NCI-H526 treated with DMSO at 0.1 percent for 48 hours (cell line): ENCODE measurements at regions not wholly inside any gene's neighbourhood (a gene's known extent, or its start where the extent isn't known, plus 50 kb on each side); places are given as distances from the start of the nearest gene placed in this dataset.
"Not testable (repeated sequence)": the region's sequence is repeated elsewhere in the genome, so short reads cannot be mapped to it uniquely, and the experiment has no call there.

ENCODE experiments used
- DNase-seq: peaks from one replicate; lab custom pipeline; 2025; lab: John Stamatoyannopoulos, UW

DNA sequence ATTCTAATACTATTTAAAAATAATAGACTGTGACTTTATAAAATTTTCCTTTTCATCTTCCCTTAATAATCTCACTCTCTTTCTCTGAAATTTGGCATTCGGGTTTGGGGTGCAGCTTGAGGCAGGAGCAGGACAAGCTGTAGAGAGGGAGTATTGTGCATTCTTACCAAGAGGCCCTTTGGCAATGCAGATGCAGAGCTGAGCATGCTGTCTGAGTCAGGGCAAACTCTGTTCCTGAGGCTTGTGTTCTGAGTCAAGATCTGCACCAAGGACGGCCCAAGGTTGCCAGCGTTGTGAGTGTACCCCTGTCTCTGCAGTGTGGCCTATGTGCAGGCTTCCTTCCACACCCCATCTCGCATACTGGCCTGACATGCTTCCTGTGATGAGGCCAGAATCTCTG is 343.8 kb upstream of the FRG2C start:
- no peak for DNase-seq

GRCh38 chr3:75321060-75321459 is 343.1 kb upstream of the FRG2C start:
- no peak for DNase-seq

- DNase-seq: not testable (repeated sequence)
Observed at GRCh38 chr3:75323936-75324335, 340.2 kb upstream of the FRG2C start.

- DNase-seq: no peak
Observed at GRCh38 chr3:75325716-75326115, 338.4 kb upstream of the FRG2C start.

DNA sequence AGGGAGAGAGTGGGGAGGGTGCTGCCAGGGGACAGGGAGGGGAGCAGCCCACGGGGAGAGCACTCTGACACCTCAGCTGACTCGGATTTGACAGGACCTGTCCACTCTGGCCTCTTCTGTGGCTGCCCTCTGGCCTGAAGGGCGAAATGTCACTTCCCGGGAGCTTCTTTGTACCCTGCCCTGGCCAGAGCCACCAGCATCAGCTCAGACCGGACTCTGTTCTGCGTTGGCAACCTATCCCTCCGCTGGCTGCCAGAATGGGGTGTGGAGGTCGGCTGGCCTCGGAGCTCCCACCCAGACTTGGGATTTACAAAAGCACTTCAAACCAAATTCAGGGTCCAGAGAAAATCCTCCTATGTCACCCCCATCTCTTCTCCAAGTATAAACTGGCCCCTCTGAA is 336.7 kb upstream of the FRG2C start:
- no peak for DNase-seq

DNA sequence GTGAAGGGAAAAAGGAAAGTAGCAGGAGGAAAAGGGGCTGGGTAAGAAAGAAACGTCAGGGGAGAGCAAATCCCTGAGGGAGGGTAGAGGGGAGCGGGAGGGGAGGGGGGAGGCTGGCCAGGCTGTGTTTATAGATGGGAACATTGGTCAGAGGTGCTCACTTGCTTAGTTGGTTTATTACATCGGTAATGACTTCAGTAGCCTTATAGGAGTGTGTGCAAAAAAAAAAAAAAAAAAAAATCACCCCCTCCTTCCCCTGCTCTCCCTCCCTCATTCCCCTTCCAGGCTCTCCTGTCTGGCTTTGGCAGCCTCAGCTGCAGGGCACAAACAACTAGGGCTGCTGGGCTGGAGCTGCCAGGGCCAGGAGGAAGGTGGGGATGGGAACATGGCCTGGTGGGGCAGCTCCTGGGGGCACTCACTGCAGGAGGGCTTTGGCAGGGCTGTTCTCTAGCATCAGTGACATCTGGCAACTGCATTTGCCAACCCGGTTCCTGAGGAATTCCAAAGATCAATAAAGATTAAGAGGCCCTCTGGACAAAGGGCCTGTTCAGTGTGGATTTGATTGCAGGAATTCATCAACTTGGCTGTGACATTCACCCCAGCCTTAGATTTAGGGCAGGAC is 334.5 kb upstream of the FRG2C start:
- DNase-seq: no peak

DNA sequence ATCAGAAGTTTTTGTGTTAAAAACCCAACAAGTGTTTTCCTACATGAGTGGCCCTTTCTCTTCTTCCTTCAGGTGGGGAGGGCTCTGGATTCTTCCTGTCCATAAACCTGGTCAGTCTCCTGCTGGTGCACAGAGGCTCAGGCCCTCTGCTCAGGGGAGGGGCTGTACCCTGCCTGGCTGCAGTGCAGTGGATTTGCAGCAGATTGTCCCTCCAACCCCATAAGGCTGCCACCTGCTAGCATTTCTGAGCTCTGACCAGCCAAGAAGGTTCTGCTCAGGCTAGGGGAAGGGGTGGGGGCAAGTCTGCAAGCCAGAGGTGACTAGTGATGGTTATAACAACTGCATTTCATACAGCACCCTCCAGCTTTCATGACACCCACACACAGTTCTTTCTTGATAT is 333.7 kb upstream of the FRG2C start:
- not testable (repeated sequence) for DNase-seq

GRCh38 chr3:75332090-75332489 is 332.0 kb upstream of the FRG2C start:
- DNase-seq: not testable (repeated sequence)

DNA sequence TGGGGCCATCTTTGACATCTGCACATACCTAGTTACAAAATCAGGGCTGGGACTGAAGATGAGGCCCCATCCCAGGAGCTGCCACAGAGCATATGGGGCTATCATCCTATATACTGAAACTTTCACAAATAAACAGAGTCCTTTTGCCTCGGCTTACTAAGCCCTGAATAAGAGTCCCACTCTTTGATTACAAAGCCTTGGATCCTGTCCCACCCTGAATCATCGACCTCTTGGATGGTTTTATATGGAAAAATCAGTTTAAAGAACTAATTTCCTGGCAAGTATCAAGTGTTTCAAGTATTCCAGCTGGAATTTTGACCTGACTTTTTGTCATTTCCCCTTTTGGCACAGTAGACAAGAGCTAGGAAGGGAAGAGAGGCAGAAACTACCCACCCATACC is 331.3 kb upstream of the FRG2C start:
- DNase-seq: no peak

DNA sequence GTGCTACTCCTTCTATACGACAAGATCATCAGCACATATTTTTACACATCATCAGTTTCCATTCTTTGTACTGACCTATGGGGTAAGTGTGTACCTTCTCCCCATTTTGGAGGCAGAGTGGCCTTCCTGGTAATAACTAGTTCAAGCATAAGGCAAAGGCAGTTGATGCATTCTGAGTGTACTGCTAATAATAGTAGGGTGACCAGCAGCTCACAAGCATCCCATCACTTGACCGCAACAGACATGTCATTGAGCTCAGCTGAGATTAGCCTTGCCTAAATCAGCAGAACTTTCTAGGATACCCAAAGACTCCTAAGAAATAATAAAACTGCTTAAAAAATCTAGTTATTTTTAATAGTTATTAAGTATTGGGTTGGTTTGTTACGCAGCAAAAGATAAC is 329.8 kb upstream of the FRG2C start:
- DNase-seq: no peak

- DNase-seq: no peak
Observed at GRCh38 chr3:75337226-75337900, 326.8 kb upstream of the FRG2C start.

- DNase-seq: no peak
Observed at GRCh38 chr3:75338342-75338741, 325.8 kb upstream of the FRG2C start.

- no peak for DNase-seq
Observed at GRCh38 chr3:75341324-75342067, 322.6 kb upstream of the FRG2C start.

GRCh38 chr3:75342425-75342824 is 321.7 kb upstream of the FRG2C start:
- no peak for DNase-seq

GRCh38 chr3:75350536-75350935 is 313.6 kb upstream of the FRG2C start:
- not testable (repeated sequence) for DNase-seq

- not testable (repeated sequence) for DNase-seq
Observed at GRCh38 chr3:75362086-75362784, 301.9 kb upstream of the FRG2C start.

GRCh38 chr3:75372964-75373363 is 291.2 kb upstream of the FRG2C start:
- DNase-seq: not testable (repeated sequence)

DNA sequence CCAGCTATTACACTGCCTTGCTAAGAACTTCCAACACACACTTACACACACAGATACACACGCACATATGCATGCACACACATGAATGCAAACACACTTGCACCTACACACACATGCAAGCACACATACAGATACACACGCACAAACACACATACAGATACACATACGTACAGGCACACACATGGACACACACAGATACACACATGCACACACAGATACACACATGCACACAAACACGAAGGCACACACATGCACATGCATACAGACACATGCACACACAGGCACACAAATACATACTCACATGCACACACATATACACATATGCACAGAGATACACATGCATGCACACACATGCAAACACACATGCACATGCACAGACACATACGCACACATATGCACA is 284.3 kb upstream of the FRG2C start:
- DNase-seq: not testable (repeated sequence)

- no peak for DNase-seq
Observed at GRCh38 chr3:75380276-75380771, 283.8 kb upstream of the FRG2C start.

DNA sequence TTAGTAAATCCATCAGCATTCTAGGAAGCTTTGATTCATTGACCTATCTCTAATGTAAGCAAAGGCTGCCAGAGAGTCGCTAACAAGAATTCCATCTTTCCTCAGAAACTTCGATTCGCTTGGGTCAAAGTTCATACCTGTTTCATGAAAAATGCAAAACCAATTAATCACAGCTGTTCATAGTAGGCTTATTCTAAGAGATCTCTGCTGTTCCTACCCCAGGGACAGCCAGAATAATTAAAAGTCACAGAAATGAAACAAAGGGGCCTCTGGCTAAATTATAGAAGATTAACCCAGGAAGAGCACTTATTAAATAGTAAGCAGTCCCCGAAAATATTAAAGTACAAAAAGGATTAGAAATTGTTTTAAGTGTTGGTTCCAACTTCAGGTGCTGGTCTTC is 280.1 kb upstream of the FRG2C start:
- not testable (repeated sequence) for DNase-seq

GRCh38 chr3:75388486-75389124 is 275.5 kb upstream of the FRG2C start:
- not testable (repeated sequence) for DNase-seq

DNA sequence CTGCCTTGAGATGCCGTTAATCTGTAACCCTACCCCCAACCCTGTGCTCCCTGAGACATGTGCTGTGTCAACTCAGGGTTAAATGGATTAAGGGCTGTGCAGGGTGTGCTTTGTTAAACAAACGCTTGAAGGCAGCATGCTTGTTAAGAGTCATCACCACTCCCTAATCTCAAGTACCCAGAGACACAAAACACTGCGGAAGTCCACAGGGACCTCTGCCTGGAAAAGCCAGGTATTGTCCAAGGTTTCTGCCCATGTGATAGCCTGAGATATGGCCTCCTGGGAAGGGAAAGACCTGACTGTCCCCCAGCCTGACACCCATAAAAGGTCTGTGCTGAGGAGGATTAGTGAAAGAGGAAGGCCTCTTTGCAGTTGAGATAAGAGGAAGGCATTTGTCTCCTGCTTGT is 270.8 kb upstream of the FRG2C start:
- not testable (repeated sequence) for DNase-seq
